Thyroid gland (tissue), 4 donors: ENCODE measurements at regions not wholly inside any gene's neighbourhood (a gene's known extent, or its start where the extent isn't known, plus 50 kb on each side); places are given as distances from the start of the nearest gene placed in this dataset.

ENCODE experiments used
- CTCF ChIP-seq, 6 experiments: fragments of 200-600 bp in 3 of 6; fragments of 450-650 bp in 3 of 6; sonication (generic) in 3 of 6; IDR thresholded peaks; one replicate each; pipeline ENCODE4 v1.5.1; 2016 to 2019; ENCODE audit warnings: antibody characterized with exemption in 6 of 6, mild to moderate bottlenecking in 2 of 6, inconsistent platforms in 1 of 6, moderate library complexity in 1 of 6
- POLR2A ChIP-seq, 2 donors: fragments of 450-650 bp; IDR thresholded peaks; one replicate each; pipeline ENCODE4 v1.6.1; 2017; ENCODE audit warnings: antibody characterized with exemption in 2 of 2, mild to moderate bottlenecking in 2 of 2, moderate library complexity in 1 of 2

DNA sequence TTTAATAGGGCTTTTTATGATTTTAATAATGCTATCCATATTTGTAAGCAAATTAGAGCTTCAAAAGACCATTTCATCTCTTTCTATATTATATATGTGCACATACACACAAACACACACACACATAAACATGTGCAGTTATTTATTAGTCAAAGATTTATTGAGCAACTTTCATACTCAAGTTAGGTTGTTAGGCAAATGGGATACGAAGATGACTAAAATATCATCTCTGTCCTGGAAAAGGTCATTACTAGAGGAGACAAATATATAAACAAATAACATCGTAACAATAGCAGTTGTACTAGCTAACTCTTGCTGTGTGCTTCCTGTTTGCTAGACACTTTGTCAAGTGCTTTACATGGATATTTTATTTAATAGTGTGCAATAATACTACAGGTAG lies 307.9 kb downstream of the SNX13 start:
- TF ChIP-seq CTCF (IDR thresholded peaks at IDR 0.05) = no peak
- no peak for TF ChIP-seq POLR2A (IDR thresholded peaks at IDR 0.05)
